ENCODE measurements at regions not wholly inside any gene's neighbourhood (a gene's known extent, or its start where the extent isn't known, plus 50 kb on each side); places are given as distances from the start of the nearest gene placed in this dataset.
"Not testable (repeated sequence)": the region's sequence is repeated elsewhere in the genome, so short reads cannot be mapped to it uniquely, and the experiment has no call there.

- DNase-seq (ENCODE audit: low spot score), result no peak
Measured at GRCh38 chr10:43852149-43852548, 203.5 kb upstream of the ZNF32 start.

- no peak for DNase-seq (ENCODE audit: low spot score)
Measured at GRCh38 chr10:43851030-43851429, 202.3 kb upstream of the ZNF32 start.

GRCh38 chr10:43849551-43849950, 200.9 kb upstream of the ZNF32 start:
- DNase-seq (ENCODE audit: low spot score), result no peak

- DNase-seq (ENCODE audit: low spot score), result no peak
Measured at GRCh38 chr10:43846968-43847367, 198.3 kb upstream of the ZNF32 start.

- DNase-seq (ENCODE audit: low spot score), result no peak
Measured at GRCh38 chr10:43846187-43846680, 197.6 kb upstream of the ZNF32 start.

GRCh38 chr10:43845121-43845520, 196.4 kb upstream of the ZNF32 start:
- no peak for DNase-seq (ENCODE audit: low spot score)

- DNase-seq (ENCODE audit: low spot score), result no peak
Measured at GRCh38 chr10:43844221-43844620, 195.5 kb upstream of the ZNF32 start.

- DNase-seq (ENCODE audit: low spot score), result no peak
Measured at GRCh38 chr10:43843321-43844101, 194.8 kb upstream of the ZNF32 start.

- DNase-seq (ENCODE audit: low spot score), result no peak
Measured at GRCh38 chr10:43842496-43842895, 193.8 kb upstream of the ZNF32 start.

- DNase-seq (ENCODE audit: low spot score), result no peak
Measured at GRCh38 chr10:43842072-43842471, 193.4 kb upstream of the ZNF32 start.

GRCh38 chr10:43839973-43840372, 191.3 kb upstream of the ZNF32 start:
- no peak for DNase-seq (ENCODE audit: low spot score)

GRCh38 chr10:43834751-43835150, 186.1 kb upstream of the ZNF32 start:
- DNase-seq (ENCODE audit: low spot score), result not testable (repeated sequence)

- DNase-seq (ENCODE audit: low spot score), result no peak
Measured at GRCh38 chr10:43827853-43828252, 179.2 kb upstream of the ZNF32 start.

- DNase-seq (ENCODE audit: low spot score), result no peak
Measured at GRCh38 chr10:43825984-43826383, 177.3 kb upstream of the ZNF32 start.

- DNase-seq (ENCODE audit: low spot score), result no peak
Measured at GRCh38 chr10:43825421-43825820, 176.7 kb upstream of the ZNF32 start.

GRCh38 chr10:43824934-43825333, 176.3 kb upstream of the ZNF32 start:
- no peak for DNase-seq (ENCODE audit: low spot score)

GRCh38 chr10:43822631-43823580, 174.2 kb upstream of the ZNF32 start:
- DNase-seq (ENCODE audit: low spot score), result no peak

GRCh38 chr10:43821103-43821502, 172.4 kb upstream of the ZNF32 start:
- DNase-seq (ENCODE audit: low spot score), result no peak

- no peak for DNase-seq (ENCODE audit: low spot score)
Measured at GRCh38 chr10:43820663-43821062, 172.0 kb upstream of the ZNF32 start.

GRCh38 chr10:43819464-43820230, 171.0 kb upstream of the ZNF32 start:
- DNase-seq (ENCODE audit: low spot score), result no peak

- DNase-seq (ENCODE audit: low spot score), result no peak
Measured at GRCh38 chr10:43818687-43819086, 170.0 kb upstream of the ZNF32 start.

GRCh38 chr10:43817368-43817767, 168.7 kb upstream of the ZNF32 start:
- DNase-seq (ENCODE audit: low spot score), result no peak
